Stimulated activated CD4-positive, alpha-beta T cell treated with anti-CD3 and anti-CD28 coated beads, TNF-alpha, amount 100 ng/mL, for 48 hours (primary cell): ENCODE measurements at regions not wholly inside any gene's neighbourhood (a gene's known extent, or its start where the extent isn't known, plus 50 kb on each side); places are given as distances from the start of the nearest gene placed in this dataset.
"Not testable (repeated sequence)": the region's sequence is repeated elsewhere in the genome, so short reads cannot be mapped to it uniquely, and the experiment has no call there.

Experiments used
- DNase-seq, 3 donors: peaks; one replicate each; pipeline ENCODE4 v3.0.0-alpha.2; 2020; ENCODE audit warnings: low read depth in 3 of 3

DNA sequence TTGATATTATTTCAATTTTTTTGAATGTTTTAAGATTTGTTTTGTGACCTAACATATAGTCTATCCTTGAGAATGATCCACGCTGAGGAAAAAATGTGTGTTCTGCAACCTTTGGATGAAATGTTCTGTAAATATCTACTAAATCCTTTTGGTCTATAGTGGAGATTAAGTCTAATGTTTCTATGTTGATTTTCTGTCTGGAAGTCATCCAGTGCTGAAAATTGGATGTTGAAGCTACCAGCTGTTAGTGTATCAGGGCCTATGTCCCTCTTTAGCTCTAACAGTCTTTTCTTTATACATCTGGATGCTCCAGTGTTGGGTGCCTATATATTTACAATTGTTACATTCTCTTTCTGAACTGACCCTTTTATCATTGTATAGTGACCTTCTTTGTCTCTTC is 422.3 kb downstream of the TMEM232 start:
- no peak for DNase-seq

DNA sequence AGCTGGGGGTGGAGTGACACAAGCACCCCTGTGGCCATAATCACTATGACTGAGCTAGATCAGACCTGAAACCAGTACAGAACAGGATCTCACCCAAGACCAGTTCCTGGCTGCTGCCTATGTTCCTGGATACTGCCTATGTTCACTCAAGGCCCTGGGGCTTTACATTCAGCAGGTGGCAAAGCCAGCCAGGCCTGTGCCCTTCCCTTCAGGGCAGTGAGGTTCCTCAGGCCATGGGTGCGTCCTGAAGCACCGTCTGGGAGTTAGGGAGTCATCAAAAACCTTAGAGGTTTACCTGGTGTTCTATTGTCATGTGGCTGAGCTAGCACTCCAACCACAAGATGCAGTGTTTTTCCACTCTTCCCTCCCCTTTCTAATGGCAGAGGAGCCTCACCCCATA is 419.8 kb downstream of the TMEM232 start:
- DNase-seq: no peak

GRCh38 chr5:110309222-110309621 is 417.2 kb downstream of the TMEM232 start:
- DNase-seq: no peak

DNA sequence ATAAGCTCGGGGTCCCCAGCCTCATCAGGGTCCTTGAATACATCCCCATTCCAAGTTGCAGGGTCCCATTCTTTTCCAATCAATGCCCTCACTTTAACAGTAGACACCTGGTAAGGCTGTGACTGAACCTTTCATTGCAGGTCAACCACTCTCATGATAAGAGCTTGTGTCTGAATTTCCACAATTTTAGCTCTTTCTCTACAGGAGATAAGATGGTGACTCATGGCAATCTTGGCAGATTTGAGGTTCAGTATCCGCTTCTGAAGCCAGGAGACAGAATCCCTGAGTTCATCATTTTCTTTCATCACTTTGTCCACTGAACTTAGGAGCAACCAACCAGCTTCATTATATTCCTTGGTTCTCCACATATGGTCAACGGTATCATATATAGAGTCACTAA is 409.9 kb downstream of the TMEM232 start:
- not testable (repeated sequence) for DNase-seq

DNA sequence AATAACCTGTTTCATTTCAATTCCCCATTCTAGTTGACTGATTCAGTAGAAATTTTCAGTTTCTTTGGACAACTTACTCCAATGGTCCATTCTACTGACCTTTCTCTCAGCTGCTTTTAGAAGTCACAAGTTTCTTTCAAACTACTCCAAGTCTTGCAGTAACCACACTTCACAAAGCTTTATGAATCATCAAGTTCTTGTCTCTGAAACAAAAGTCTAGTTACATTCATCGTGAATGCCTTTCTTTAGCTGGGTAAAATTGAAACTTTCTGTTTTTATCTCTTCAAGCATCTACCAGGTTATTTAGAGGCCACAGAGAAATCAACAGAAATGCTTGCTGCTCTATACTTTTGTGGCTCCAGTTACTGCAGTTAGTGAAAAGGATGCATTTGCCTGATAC is 405.4 kb downstream of the TMEM232 start:
- no peak for DNase-seq

- DNase-seq: no peak
Measured at GRCh38 chr5:110323357-110323756, 403.1 kb downstream of the TMEM232 start.

GRCh38 chr5:110323832-110324231 is 402.6 kb downstream of the TMEM232 start:
- DNase-seq: no peak

GRCh38 chr5:110324876-110325275 is 401.6 kb downstream of the TMEM232 start:
- no peak for DNase-seq

DNA sequence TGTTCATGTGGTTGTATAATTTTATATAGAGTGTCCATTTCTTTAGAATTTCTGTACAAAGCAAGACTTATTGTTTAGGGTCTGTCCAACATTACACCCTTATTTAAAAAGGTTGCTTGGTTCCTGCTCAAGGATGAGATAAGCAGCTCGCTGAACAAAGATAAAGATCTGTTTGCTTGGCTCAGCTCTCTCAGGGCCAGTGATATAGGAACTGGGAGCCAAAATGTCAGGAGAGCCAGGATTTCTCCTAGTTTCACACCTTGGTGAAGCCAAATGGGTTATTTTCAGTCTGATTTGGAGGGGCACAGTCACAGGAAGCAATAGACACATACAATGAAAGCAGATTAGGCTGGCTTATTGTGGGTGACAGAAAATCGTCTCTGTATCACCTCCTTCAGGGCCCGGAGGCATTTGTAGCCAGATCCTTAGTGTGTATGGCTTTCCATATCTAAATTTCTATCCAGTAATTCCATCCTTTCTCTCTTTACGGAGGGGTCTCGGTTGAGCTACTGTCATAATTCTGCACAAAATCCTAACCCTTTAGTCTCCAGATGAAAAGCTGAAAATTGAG is 396.4 kb downstream of the TMEM232 start:
- DNase-seq: no peak

GRCh38 chr5:110333384-110333783 is 393.1 kb downstream of the TMEM232 start:
- no peak for DNase-seq

- DNase-seq: no peak
Measured at GRCh38 chr5:110335361-110336066, 391.0 kb downstream of the TMEM232 start.

GRCh38 chr5:110338341-110339083 is 388.0 kb downstream of the TMEM232 start:
- no peak for DNase-seq

DNA sequence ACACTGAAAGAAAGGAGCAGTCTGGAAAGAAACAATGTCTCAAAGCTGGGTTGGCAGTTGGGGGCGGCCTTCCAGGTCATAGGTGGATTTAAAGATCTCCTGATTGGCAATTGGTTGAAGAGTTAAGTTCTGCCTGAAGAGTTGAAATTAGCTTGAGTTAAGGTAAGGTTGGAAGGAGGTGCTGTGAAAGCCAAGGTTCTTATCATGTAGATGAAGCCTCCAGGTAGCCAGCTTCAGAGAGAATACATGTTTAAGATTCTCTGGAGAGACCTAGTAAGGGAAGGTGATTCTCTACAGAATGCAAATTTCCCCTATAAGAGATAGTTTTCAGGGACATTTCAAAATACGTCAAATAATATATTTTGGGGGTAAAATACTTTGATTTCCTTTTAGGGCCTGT is 387.1 kb downstream of the TMEM232 start:
- DNase-seq: no peak

GRCh38 chr5:110341836-110342235 is 384.6 kb downstream of the TMEM232 start:
- no peak for DNase-seq

- no peak for DNase-seq
Measured at GRCh38 chr5:110342683-110343082, 383.8 kb downstream of the TMEM232 start.

DNA sequence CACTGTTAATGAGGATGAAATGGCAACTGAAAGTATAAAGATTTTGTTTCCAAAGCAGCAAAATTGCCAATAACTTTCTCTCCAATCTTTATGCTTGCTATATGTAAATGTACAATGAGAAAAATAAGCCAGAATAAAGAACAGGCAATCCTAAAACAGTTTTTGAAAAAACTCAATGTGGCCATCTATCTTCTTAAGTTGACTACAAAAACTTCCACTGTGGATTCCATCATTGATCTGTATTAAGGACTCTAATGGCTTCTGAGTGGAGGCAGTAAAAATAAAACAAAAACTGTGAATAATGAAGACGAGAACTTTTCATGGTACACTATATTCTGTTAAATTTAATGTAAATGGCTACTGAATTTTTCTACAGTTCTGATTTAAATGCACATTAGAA is 382.9 kb downstream of the TMEM232 start:
- DNase-seq: no peak

DNA sequence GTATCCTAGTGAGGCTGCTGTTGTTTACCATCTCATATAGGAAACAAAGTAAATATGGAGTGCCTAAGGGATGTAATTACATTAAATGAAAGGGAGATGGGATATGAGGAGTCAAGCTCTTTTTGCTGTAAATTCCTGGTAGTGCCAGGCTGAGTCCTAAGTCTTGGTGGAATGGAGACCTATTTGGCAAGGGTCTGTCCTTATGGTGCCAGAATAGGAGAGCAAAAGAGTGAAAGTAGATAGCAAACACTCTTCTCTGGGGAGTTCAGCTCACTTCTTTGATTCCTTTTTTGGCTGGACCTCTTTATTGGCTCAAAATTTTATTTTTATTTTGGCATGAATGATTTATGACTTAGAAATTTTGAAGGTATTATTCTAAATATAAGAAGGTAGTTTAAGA is 380.8 kb downstream of the TMEM232 start:
- no peak for DNase-seq

DNA sequence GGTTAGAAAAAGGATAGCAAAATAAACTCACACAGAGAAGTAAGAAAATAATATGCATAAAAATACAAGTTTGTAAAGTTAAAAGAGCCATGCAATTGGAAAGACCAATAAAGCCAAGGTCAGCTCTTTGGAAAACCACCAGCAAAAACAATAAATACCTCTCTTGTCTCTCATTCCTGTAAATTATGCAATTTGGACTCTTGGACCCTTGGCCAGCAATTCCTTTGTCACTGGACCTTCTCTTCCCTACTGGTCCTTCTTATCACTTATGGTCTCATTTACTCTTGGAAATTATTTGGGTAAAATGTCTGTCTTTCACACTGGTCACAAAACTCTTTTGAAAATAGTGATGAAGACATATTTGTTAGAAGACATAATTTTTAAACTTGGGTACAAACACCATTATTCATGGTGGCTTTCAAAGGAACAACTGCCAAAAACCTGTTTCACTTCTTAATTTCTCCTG is 379.5 kb downstream of the TMEM232 start:
- no peak for DNase-seq

DNA sequence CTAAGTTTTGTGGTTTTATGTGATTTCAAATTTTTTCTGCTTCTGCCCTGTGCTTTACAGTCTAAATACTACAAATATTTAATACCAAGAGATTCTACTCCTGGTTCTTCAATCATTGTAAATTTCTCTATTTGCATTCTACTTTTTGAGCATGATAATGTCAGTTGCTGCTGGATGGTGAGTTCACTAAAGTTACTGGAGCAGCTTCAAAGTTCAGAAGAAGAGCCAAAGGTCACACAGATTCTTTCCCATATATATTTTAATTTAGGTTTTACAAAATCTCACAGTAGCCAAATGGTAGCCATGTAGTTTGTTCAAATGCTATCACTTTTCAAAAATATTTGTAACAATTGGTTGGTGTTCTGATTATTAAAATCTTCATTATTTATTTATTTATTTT is 378.7 kb downstream of the TMEM232 start:
- DNase-seq: no peak

GRCh38 chr5:110351430-110351829 is 375.0 kb downstream of the TMEM232 start:
- no peak for DNase-seq

GRCh38 chr5:110354311-110354710 is 372.2 kb downstream of the TMEM232 start:
- DNase-seq: no peak

DNA sequence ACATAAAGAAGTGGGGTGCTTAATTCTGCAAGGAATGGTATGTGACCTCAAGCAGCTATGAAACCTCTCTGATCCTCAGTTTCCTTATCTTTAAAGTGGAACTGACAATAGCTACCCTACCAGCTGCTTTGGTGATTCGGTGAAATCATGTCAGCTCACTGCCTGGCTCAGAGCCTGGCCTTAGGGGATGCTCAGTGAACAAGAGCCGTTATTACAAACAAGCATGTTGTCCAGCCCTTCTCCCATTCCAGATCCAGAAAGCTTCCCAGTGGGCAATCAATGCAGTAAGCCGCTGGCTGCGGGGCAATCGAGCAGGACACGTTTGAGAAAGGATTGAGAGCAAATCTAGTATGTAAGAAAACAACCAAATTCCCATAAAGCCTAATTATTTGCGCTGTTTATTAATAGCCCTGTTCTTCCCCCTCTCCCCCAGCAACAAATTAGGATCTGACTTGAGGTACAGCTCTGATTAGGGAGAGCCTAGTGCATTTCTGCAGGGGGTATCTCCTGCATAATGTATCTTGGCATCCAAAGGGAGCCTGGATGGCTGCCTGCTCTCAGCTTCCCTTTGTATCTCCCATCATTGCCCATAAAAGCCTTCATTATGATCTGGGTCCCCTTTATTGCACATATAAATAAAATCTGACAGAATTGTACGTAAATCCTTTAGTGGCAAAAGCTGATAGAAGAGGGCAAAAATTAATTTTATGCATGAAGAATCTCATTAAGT is 371.4 kb downstream of the TMEM232 start:
- no peak for DNase-seq
